Transverse colon (tissue), 4 donors: ENCODE measurements at regions not wholly inside any gene's neighbourhood (a gene's known extent, or its start where the extent isn't known, plus 50 kb on each side); places are given as distances from the start of the nearest gene placed in this dataset.

Experiments used
- EP300 ChIP-seq: sonication (generic); formaldehyde crosslinking; IDR thresholded peaks from one replicate; pipeline ENCODE4 v1.6.1; 2017; ENCODE audit warnings: antibody characterized with exemption, low read depth
- POLR2A ChIP-seq: fragments of 450-650 bp; IDR thresholded peaks from one replicate; pipeline ENCODE4 v1.6.1; 2016; ENCODE audit warnings: antibody characterized with exemption, mild to moderate bottlenecking, moderate library complexity
- POLR2AphosphoS5 ChIP-seq, 3 donors: sonication (generic); formaldehyde crosslinking; IDR thresholded peaks; one replicate each; pipeline ENCODE4 v1.6.1; 2016; ENCODE audit warnings: antibody characterized with exemption in 3 of 3
- TF ChIP-seq, protein P1 (sequence below), 5 experiments: fragments of 200-600 bp in 3 of 5; fragments of 450-650 bp in 2 of 5; sonication (generic) in 3 of 5; IDR thresholded peaks; 1 replicate in 2 of 5; 2 replicates in 3 of 5; pipeline ENCODE4 v1.5.1; 2016 to 2017; ENCODE audit warnings: antibody characterized with exemption in 5 of 5, inconsistent platforms in 3 of 5, mild to moderate bottlenecking in 2 of 5, moderate library complexity in 1 of 5

- TF ChIP-seq, protein P1, sequence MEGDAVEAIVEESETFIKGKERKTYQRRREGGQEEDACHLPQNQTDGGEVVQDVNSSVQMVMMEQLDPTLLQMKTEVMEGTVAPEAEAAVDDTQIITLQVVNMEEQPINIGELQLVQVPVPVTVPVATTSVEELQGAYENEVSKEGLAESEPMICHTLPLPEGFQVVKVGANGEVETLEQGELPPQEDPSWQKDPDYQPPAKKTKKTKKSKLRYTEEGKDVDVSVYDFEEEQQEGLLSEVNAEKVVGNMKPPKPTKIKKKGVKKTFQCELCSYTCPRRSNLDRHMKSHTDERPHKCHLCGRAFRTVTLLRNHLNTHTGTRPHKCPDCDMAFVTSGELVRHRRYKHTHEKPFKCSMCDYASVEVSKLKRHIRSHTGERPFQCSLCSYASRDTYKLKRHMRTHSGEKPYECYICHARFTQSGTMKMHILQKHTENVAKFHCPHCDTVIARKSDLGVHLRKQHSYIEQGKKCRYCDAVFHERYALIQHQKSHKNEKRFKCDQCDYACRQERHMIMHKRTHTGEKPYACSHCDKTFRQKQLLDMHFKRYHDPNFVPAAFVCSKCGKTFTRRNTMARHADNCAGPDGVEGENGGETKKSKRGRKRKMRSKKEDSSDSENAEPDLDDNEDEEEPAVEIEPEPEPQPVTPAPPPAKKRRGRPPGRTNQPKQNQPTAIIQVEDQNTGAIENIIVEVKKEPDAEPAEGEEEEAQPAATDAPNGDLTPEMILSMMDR (IDR thresholded peaks at IDR 0.05) = no peak
- TF ChIP-seq POLR2A (no peak), POLR2AphosphoS5 (IDR thresholded peaks at IDR 0.05) (no peak), EP300 (no peak)
These were observed 137.1 kb upstream of the TACR1 start for GRCh38 chr2:75336451-75336850.
